SK-N-SH (cell line): ENCODE measurements at regions not wholly inside any gene's neighbourhood (a gene's known extent, or its start where the extent isn't known, plus 50 kb on each side); places are given as distances from the start of the nearest gene placed in this dataset.

Source experiments
- CTCF ChIA-PET: fragments of 300-600, 350-600 bp; formaldehyde crosslinking; extraction: SDS; loops from one replicate; lab custom pipeline; 2021; lab: Yijun Ruan, JAX
- POLR2A ChIA-PET: fragments of 350-600 bp; sonication (Branson Sonifier 250); formaldehyde crosslinking; extraction: SDS; loops from one replicate; lab custom pipeline; 2020; ENCODE audit warnings: antibody characterized with exemption, inconsistent platforms; lab: Yijun Ruan, JAX
- DNase-seq: peaks from one replicate; pipeline ENCODE4 v3.0.0; 2012
- H2AFZ ChIP-seq: fragments of 200-600 bp; sonication (generic); 2 replicates; pipeline ENCODE4 v1.8.1; 2016; ENCODE audit warnings: antibody characterized with exemption, mild to moderate bottlenecking, low read depth
- H3F3A ChIP-seq: fragments of 200-600 bp; sonication (generic); replicated peaks from 2 replicates; pipeline ENCODE3; 2016; ENCODE audit warnings: antibody characterized with exemption, mild to moderate bottlenecking; ENCODE audit not compliant: insufficient read depth
- H3K27ac ChIP-seq, 2 experiments: fragments of 200-500 bp in 1 of 2; fragments of 200-600 bp in 1 of 2; sonication (Bioruptor generic) in 1 of 2; sonication (generic), shearing (Covaris generic) in 1 of 2; 2 replicates each; pipeline versions ENCODE4 v1.5.1 to v1.6.1; 2014 to 2016; ENCODE audit warnings: low read depth in 2 of 2, inconsistent platforms in 1 of 2, low read length in 1 of 2, mild to moderate bottlenecking in 1 of 2, mixed read lengths in 1 of 2
- H3K27me3 ChIP-seq: fragments of 200-600 bp; sonication (generic), shearing (Covaris generic); 2 replicates; pipeline ENCODE4 v1.6.1; 2016; ENCODE audit warnings: mixed run types; ENCODE audit not compliant: insufficient read depth
- H3K36me3 ChIP-seq, 2 experiments: fragments of 200-500 bp in 1 of 2; fragments of 200-600 bp in 1 of 2; sonication (Bioruptor generic) in 1 of 2; sonication (generic) in 1 of 2; replicated peaks in 1 of 2; 2 replicates each; pipeline versions ENCODE3 to v1.5.1; 2014 to 2016; ENCODE audit warnings: low read length in 1 of 2, mild to moderate bottlenecking in 1 of 2; ENCODE audit not compliant: insufficient read depth in 2 of 2, control insufficient read depth in 1 of 2
- H3K4me1 ChIP-seq, 2 experiments: fragments of 200-500 bp in 1 of 2; fragments of 200-600 bp in 1 of 2; sonication (Bioruptor generic) in 1 of 2; sonication (generic), shearing (Covaris generic) in 1 of 2; 2 replicates each; pipeline versions ENCODE4 v1.5.1 to v1.6.1; 2014 to 2016; ENCODE audit warnings: low read depth in 1 of 2, low read length in 1 of 2, mixed run types in 1 of 2; ENCODE audit not compliant: insufficient read depth in 2 of 2, control insufficient read depth in 1 of 2
- H3K4me2 ChIP-seq: fragments of 200-600 bp; sonication (generic), shearing (Covaris generic); 2 replicates; pipeline ENCODE4 v1.6.1; 2017; ENCODE audit warnings: mixed run types
- H3K4me3 ChIP-seq, 2 experiments: fragments of 200-500 bp in 1 of 2; fragments of 200-600 bp in 1 of 2; sonication (Bioruptor generic) in 1 of 2; sonication (generic), shearing (Covaris generic) in 1 of 2; 2 replicates each; pipeline versions ENCODE4 v1.5.1 to v1.8.1; 2014 to 2016; ENCODE audit warnings: low read depth in 2 of 2, inconsistent platforms in 1 of 2, low read length in 1 of 2, mild to moderate bottlenecking in 1 of 2, mixed read lengths in 1 of 2, moderate library complexity in 1 of 2
- H3K79me2 ChIP-seq: fragments of 200-600 bp; sonication (generic); 2 replicates; pipeline ENCODE4 v1.8.1; 2017; ENCODE audit warnings: mild to moderate bottlenecking; ENCODE audit not compliant: insufficient read depth
- H3K9ac ChIP-seq: fragments of 200-600 bp; sonication (generic); 2 replicates; pipeline ENCODE4 v1.6.1; 2017; ENCODE audit warnings: mixed run types
- H3K9me2 ChIP-seq: fragments of 200-600 bp; sonication (generic); 2 replicates; pipeline ENCODE4 v1.6.1; 2017; ENCODE audit warnings: mixed run types
- H3K9me3 ChIP-seq: fragments of 200-600 bp; sonication (generic); 2 replicates; pipeline ENCODE4 v1.6.1; 2017; ENCODE audit warnings: mixed run types, mild to moderate bottlenecking, moderate library complexity
- H4K20me1 ChIP-seq: fragments of 200-600 bp; sonication (generic); 2 replicates; pipeline ENCODE4 v1.6.1; 2017; ENCODE audit warnings: mild to moderate bottlenecking, mixed run types; ENCODE audit not compliant: insufficient read depth
- EP300 ChIP-seq, 2 experiments: IDR thresholded peaks; 2 replicates each; pipeline versions ENCODE4 v1.4.0 to v1.6.1; 2012; ENCODE audit warnings: borderline replicate concordance in 1 of 2, low read depth in 1 of 2, low read length in 1 of 2
- GABPA ChIP-seq: IDR thresholded peaks from 2 replicates; pipeline ENCODE4 v1.4.0; 2012; ENCODE audit warnings: low read depth, mild to moderate bottlenecking
- MAX ChIP-seq: IDR thresholded peaks from 2 replicates; pipeline ENCODE4 v1.4.0; 2012; ENCODE audit warnings: low read depth
- MEF2A ChIP-seq: IDR thresholded peaks from 2 replicates; pipeline ENCODE4 v1.4.0; 2012; ENCODE audit warnings: low read depth, borderline replicate concordance
- PBX3 ChIP-seq: IDR thresholded peaks from 2 replicates; pipeline ENCODE4; 2012
- POLR2AphosphoS5 ChIP-seq: IDR thresholded peaks from 2 replicates; pipeline ENCODE4 v1.6.1; 2012; ENCODE audit warnings: low read depth, low read length
- RAD21 ChIP-seq: IDR thresholded peaks from 2 replicates; pipeline ENCODE4 v1.6.1; 2012; ENCODE audit warnings: mild to moderate bottlenecking, low read length
- SIN3A ChIP-seq: IDR thresholded peaks from 2 replicates; pipeline ENCODE4 v1.6.1; 2012; ENCODE audit warnings: low read depth, mild to moderate bottlenecking, low read length, moderate library complexity, borderline replicate concordance
- SMC3 ChIP-seq: IDR thresholded peaks from 2 replicates; pipeline ENCODE4 v1.6.1; 2012; ENCODE audit warnings: low read depth, low read length, improper control_type of control experiment
- USF1 ChIP-seq: IDR thresholded peaks from 2 replicates; pipeline ENCODE4 v1.4.0; 2012; ENCODE audit warnings: low read depth, borderline replicate concordance
- ZBTB33 ChIP-seq: IDR thresholded peaks from 2 replicates; pipeline ENCODE4 v1.4.0; 2012; ENCODE audit warnings: low read depth, borderline replicate concordance
- WGBS: methylation state at CpG from one replicate; pipeline ENCODE4 v1.1.6; 2017; ENCODE audit warnings: low lambda C conversion rate; 5-methylcytosine and 5-hydroxymethylcytosine counted together

- Histone ChIP-seq H3K9me2 (no peaks in the 10 kb centered on the region), H3K27me3 (no peaks in the 10 kb centered on the region), H3K4me2 (no peak overlapping the region)
- TF ChIP-seq MAX (no peak), POLR2AphosphoS5 (no peak), GABPA (no peak), EP300 (IDR thresholded peaks at IDR 0.05; ENCODE audit: borderline replicate concordance in 1 of 2, low read depth in 1 of 2, low read length in 1 of 2) (no peak), SIN3A (no peak), USF1 (no peak), MEF2A (no peak), PBX3 (no peak), ZBTB33 (no peak)
- TF ChIP-seq, all 33 proteins: peak for 0
- Histone ChIP-seq H3K9me3 (no peaks in the 10 kb centered on the region), H3K79me2 (no peaks in the 10 kb centered on the region), H4K20me1 (no peaks in the 10 kb centered on the region), H3K4me3 (no peak overlapping the region), H2AFZ (no peak overlapping the region), H3K4me1 (peaks cover 0 to 23% of the 10 kb centered on the region in 2 experiments; a peak in 1 of 4 replicates), H3F3A (no peaks in the 10 kb centered on the region), H3K27ac (no peak overlapping the region), H3K9ac (no peak overlapping the region), H3K36me3 (no peaks in the 10 kb centered on the region)
- no peak for DNase-seq
- ChIA-PET CTCF (interaction anchor here (0.6 to 3.0 kb wide), 12 partner anchors 9 to 582 kb away, joined by 3 to 16 read pairs (median 3); no protein-coding TSS in a partner anchor), POLR2A (no interaction called here)
- 71% methylated on average over 14 of the region's 15 CpGs for WGBS
These were observed 528.5 kb upstream of the B3GAT1 start for GRCh38 chr11:134940441-134941126.

- TF ChIP-seq EP300 (IDR thresholded peaks at IDR 0.05; ENCODE audit: borderline replicate concordance in 1 of 2, low read depth in 1 of 2, low read length in 1 of 2) (no peak), SMC3 (peak; percentile 35; the same call in 1 of the 2 replicates), RAD21 (peak; percentile 48)
- no peaks in the 10 kb centered on the region for H3K36me3 ChIP-seq
- DNase-seq: peak; percentile 75
- 35% methylated on average over 4 of the region's 6 CpGs for WGBS
- no peak overlapping the region for H3K4me2 ChIP-seq
- no peaks in the 10 kb centered on the region for H3K9me3 ChIP-seq
- no peaks in the 10 kb centered on the region for H3K27me3 ChIP-seq
- H4K20me1 ChIP-seq: no peaks in the 10 kb centered on the region
- H3K9me2 ChIP-seq: no peaks in the 10 kb centered on the region
- H3F3A ChIP-seq: no peaks in the 10 kb centered on the region
- no peak overlapping the region for H3K4me3 ChIP-seq
- H3K4me1 ChIP-seq: peaks cover 0 to 23% of the 10 kb centered on the region in 2 experiments; a peak in 1 of 4 replicates
- H3K9ac ChIP-seq: no peak overlapping the region
- POLR2A ChIA-PET: no interaction called here
- no peak overlapping the region for H2AFZ ChIP-seq
- CTCF ChIA-PET: interaction anchor here (0.6 to 3.0 kb wide), 13 partner anchors 9 to 581 kb away, joined by 3 to 16 read pairs (median 3); no protein-coding TSS in a partner anchor
- H3K79me2 ChIP-seq: no peaks in the 10 kb centered on the region
- no peak overlapping the region; a peak in 1 of 4 replicates for H3K27ac ChIP-seq
These were observed 527.9 kb upstream of the B3GAT1 start for GRCh38 chr11:134939905-134940304.
